OCI-LY3 (cell line): ENCODE measurements at regions not wholly inside any gene's neighbourhood (a gene's known extent, or its start where the extent isn't known, plus 50 kb on each side); places are given as distances from the start of the nearest gene placed in this dataset.

Source experiments
- CTCF ChIP-seq: fragments of 200-600, 300-600 bp; sonication (generic); IDR thresholded peaks from 2 replicates; pipeline ENCODE4 v1.5.1; 2014; ENCODE audit warnings: antibody characterized with exemption, low read length, low read depth
- EZH2phosphoT487 ChIP-seq: fragments of 200-600 bp; shearing (Covaris generic); IDR thresholded peaks from 2 replicates; pipeline ENCODE4 v1.6.1; 2018; ENCODE audit warnings: antibody characterized with exemption, mixed run types, low read depth

DNA sequence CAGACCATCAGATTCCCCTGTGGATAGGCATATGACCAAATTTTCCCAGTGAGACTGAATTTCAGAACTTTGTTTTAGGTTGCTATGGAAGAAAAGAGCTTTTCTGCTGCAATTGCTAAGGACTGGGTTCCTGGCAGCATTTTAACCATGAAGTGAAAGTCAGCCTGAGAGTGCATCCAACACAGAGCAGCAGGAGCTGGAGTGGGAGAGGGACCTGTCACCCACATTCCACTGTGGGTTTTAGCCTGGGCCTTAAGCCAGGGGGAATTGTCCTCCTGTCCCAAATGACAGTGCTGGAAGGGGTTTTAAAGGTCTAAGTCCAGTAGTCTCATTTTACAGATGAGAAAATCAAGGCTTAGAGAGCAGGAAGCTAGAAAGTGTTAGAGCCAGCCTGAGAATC is 203.5 kb upstream of the N4BP1 start:
- TF ChIP-seq CTCF: no peak
- no peak for TF ChIP-seq EZH2phosphoT487
